NT2/D1 (cell line): ENCODE measurements at regions not wholly inside any gene's neighbourhood (a gene's known extent, or its start where the extent isn't known, plus 50 kb on each side); places are given as distances from the start of the nearest gene placed in this dataset.

Source experiments
- DNase-seq: peaks from one replicate; pipeline ENCODE4 v3.0.0-alpha.2; 2011; ENCODE audit warnings: low read depth, low spot score
- H3K27me3 ChIP-seq: 2 replicates; pipeline ENCODE4 v1.6.0; 2011; ENCODE audit warnings: mild to moderate bottlenecking; ENCODE audit not compliant: insufficient read length, insufficient read depth
- H3K36me3 ChIP-seq: 2 replicates; pipeline ENCODE4 v1.6.1; 2011; ENCODE audit warnings: mild to moderate bottlenecking, low read length, mixed read lengths; ENCODE audit not compliant: insufficient read depth, insufficient read length
- H3K4me1 ChIP-seq: 2 replicates; pipeline ENCODE4 v1.5.1; 2011; ENCODE audit not compliant: insufficient read depth, insufficient read length
- H3K4me3 ChIP-seq: 2 replicates; pipeline ENCODE4 v1.5.1; 2011; ENCODE audit warnings: low read depth; ENCODE audit not compliant: insufficient read length
- H3K9ac ChIP-seq: 2 replicates; pipeline ENCODE4 v1.6.0; 2011; ENCODE audit warnings: low read depth; ENCODE audit not compliant: insufficient read length
- H3K9me3 ChIP-seq: 2 replicates; pipeline ENCODE4 v1.5.1; 2011; ENCODE audit warnings: mild to moderate bottlenecking, low read length; ENCODE audit not compliant: insufficient read depth
- SUZ12 ChIP-seq: IDR thresholded peaks from 2 replicates; pipeline ENCODE4 v1.6.1; 2011; ENCODE audit not compliant: insufficient read length, insufficient read depth; ENCODE audit errors: extremely low read depth
- YY1 ChIP-seq: IDR thresholded peaks from 2 replicates; pipeline ENCODE4 v1.6.1; 2011; ENCODE audit not compliant: insufficient read length, insufficient read depth
- ZNF274 ChIP-seq: IDR thresholded peaks from 2 replicates; pipeline ENCODE4 v1.6.1; 2011; ENCODE audit warnings: mild to moderate bottlenecking, low read depth, low read length

- Histone ChIP-seq H3K36me3 (no peaks in the 10 kb centered on the region), H3K9ac (no peak overlapping the region), H3K27me3 (no peaks in the 10 kb centered on the region), H3K4me1 (peaks cover 2% of the 10 kb centered on the region), H3K9me3 (no peaks in the 10 kb centered on the region), H3K4me3 (no peak overlapping the region)
- TF ChIP-seq SUZ12 (no peak), ZNF274 (no peak), YY1 (no peak)
- no peak for DNase-seq
Measured at GRCh38 chr22:44385296-44385610, 72.5 kb upstream of the SHISAL1 start.

DNA sequence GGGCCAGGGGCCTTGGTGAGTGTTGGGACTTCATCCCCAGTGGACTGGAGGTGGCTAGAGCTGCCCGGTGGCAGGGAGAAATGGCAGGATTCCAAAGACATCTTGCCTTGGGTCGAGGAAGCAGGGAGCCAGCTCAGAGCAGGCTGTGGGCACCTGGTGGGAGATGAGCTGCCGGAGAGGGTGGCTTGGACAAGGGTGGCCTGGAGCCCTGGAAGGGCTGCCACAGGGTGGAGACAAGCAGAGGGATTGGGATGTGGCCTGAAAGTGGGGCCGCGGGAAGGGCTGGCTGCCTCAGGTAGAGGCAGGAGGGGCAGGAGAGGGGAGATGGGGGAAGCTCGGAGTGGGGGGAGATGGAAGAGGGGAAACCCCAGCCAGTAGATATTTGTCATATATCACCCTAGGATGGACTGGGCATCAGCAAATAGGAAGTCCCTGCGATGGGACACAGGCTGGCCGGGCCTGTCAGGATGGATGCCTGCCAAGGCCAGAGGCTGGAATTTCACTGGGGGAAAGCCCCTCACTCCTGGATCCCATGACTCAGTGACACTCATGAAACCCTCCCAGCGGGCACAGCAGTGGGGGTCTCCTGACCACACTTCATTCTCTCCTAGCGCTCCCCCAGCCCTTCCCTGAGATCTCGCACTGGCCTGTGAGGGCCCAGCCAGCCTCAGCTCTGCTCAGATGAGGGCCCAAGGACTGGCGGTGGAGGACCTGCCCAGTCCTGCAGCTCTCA lies 72.0 kb upstream of the SHISAL1 start:
- no peak for TF ChIP-seq YY1
- TF ChIP-seq ZNF274, result no peak
- no peak for TF ChIP-seq SUZ12
- Histone ChIP-seq H3K27me3 (no peaks in the 10 kb centered on the region), H3K36me3 (no peaks in the 10 kb centered on the region), H3K9ac (no peak overlapping the region), H3K9me3 (no peaks in the 10 kb centered on the region), H3K4me3 (no peak overlapping the region), H3K4me1 (peaks cover 2% of the 10 kb centered on the region)
- no peak for DNase-seq

GRCh38 chr22:44383652-44384562 lies 71.2 kb upstream of the SHISAL1 start:
- no peaks in the 10 kb centered on the region for H3K9me3 ChIP-seq
- no peak overlapping the region for H3K9ac ChIP-seq
- DNase-seq, result no peak
- H3K27me3 ChIP-seq, result no peaks in the 10 kb centered on the region
- H3K4me3 ChIP-seq, result no peak overlapping the region
- no peaks in the 10 kb centered on the region for H3K36me3 ChIP-seq
- TF ChIP-seq ZNF274 (no peak), YY1 (no peak), SUZ12 (no peak)
- peaks cover 2% of the 10 kb centered on the region for H3K4me1 ChIP-seq

GRCh38 chr22:44383064-44383575 lies 70.4 kb upstream of the SHISAL1 start:
- Histone ChIP-seq H3K27me3 (no peaks in the 10 kb centered on the region), H3K4me3 (no peak overlapping the region), H3K36me3 (no peaks in the 10 kb centered on the region), H3K9ac (no peak overlapping the region), H3K9me3 (no peaks in the 10 kb centered on the region), H3K4me1 (peaks cover 2% of the 10 kb centered on the region)
- no peak for DNase-seq
- no peak for TF ChIP-seq YY1
- TF ChIP-seq SUZ12, result no peak
- no peak for TF ChIP-seq ZNF274

GRCh38 chr22:44382116-44383038 lies 69.6 kb upstream of the SHISAL1 start:
- peaks cover 2% of the 10 kb centered on the region for H3K4me1 ChIP-seq
- no peaks in the 10 kb centered on the region for H3K27me3 ChIP-seq
- no peaks in the 10 kb centered on the region for H3K36me3 ChIP-seq
- TF ChIP-seq SUZ12 (no peak), YY1 (no peak), ZNF274 (no peak)
- no peak overlapping the region for H3K9ac ChIP-seq
- no peaks in the 10 kb centered on the region for H3K9me3 ChIP-seq
- H3K4me3 ChIP-seq, result no peak overlapping the region
- DNase-seq, result no peak

- TF ChIP-seq SUZ12 (no peak), YY1 (no peak), ZNF274 (no peak)
- no peak overlapping the region for H3K4me3 ChIP-seq
Measured at GRCh38 chr22:44381761-44382115, 69.0 kb upstream of the SHISAL1 start.

More at GRCh38 chr22:44381761-44382115, 69.0 kb upstream of the SHISAL1 start:
- DNase-seq, result no peak
- H3K36me3 ChIP-seq, result no peaks in the 10 kb centered on the region
- no peaks in the 10 kb centered on the region for H3K27me3 ChIP-seq
- no peaks in the 10 kb centered on the region for H3K9me3 ChIP-seq
- no peak overlapping the region for H3K9ac ChIP-seq
- H3K4me1 ChIP-seq, result peaks cover 2% of the 10 kb centered on the region
